ENCODE measurements at regions not wholly inside any gene's neighbourhood (a gene's known extent, or its start where the extent isn't known, plus 50 kb on each side); places are given as distances from the start of the nearest gene placed in this dataset.
"Not testable (repeated sequence)": the region's sequence is repeated elsewhere in the genome, so short reads cannot be mapped to it uniquely, and the experiment has no call there.

- TF ChIP-seq ZNF384 (IDR thresholded peaks at IDR 0.05) = no peak
- no peak for TF ChIP-seq SUZ12 (IDR thresholded peaks at IDR 0.05)
- no peak for TF ChIP-seq LEF1 (IDR thresholded peaks at IDR 0.05; ENCODE audit: borderline replicate concordance)
- TF ChIP-seq PKNOX1 (IDR thresholded peaks at IDR 0.05) = no peak
- no peak for TF ChIP-seq FOXK2 (IDR thresholded peaks at IDR 0.05)
- no peak for TF ChIP-seq L3MBTL2 (conservative IDR thresholded peaks at IDR 0.05)
- TF ChIP-seq NFRKB (IDR thresholded peaks at IDR 0.05) = no peak
- no peak for TF ChIP-seq SP1 (IDR thresholded peaks at IDR 0.05)
- TF ChIP-seq CTBP1 (IDR thresholded peaks at IDR 0.05; ENCODE audit: borderline replicate concordance) = no peak
- no peak for TF ChIP-seq FOXA1 (IDR thresholded peaks at IDR 0.05)
- TF ChIP-seq BHLHE40 (IDR thresholded peaks at IDR 0.05; ENCODE audit: borderline replicate concordance) = no peak
- TF ChIP-seq ELF4 (IDR thresholded peaks at IDR 0.05) = no peak
- TF ChIP-seq FOXM1 (IDR thresholded peaks at IDR 0.05; ENCODE audit: borderline replicate concordance) = no peak
- TF ChIP-seq ARNT (IDR thresholded peaks at IDR 0.05) = no peak
- TF ChIP-seq HDGF (IDR thresholded peaks at IDR 0.05; ENCODE audit: borderline replicate concordance) = no peak
- no peak for TF ChIP-seq TARDBP (IDR thresholded peaks at IDR 0.05)
- ChIA-PET CTCF (no interaction called here), POLR2A (no interaction called here)
- DNase-seq (ENCODE audit: extremely low spot score) = no peak
These were observed 79.9 kb upstream of the NDUFV2 start for GRCh38 chr18:9022397-9023155.

- DNase-seq (ENCODE audit: extremely low spot score); POLR2A ChIA-PET: not testable (repeated sequence)
- CTCF ChIA-PET = interaction anchor here (0.6 kb wide), 1 partner anchor 9 kb away, joined by 3 read pairs; no protein-coding TSS in a partner anchor
These were observed 78.4 kb upstream of the NDUFV2 start for GRCh38 chr18:9024031-9024646.

GRCh38 chr18:9025091-9025838, 77.2 kb upstream of the NDUFV2 start:
- POLR2A ChIA-PET = no interaction called here

GRCh38 chr18:9029131-9029530, 73.4 kb upstream of the NDUFV2 start:
- TF ChIP-seq L3MBTL2 (conservative IDR thresholded peaks at IDR 0.05) (no peak), ELF4 (IDR thresholded peaks at IDR 0.05) (no peak), NFRKB (IDR thresholded peaks at IDR 0.05) (no peak), TARDBP (IDR thresholded peaks at IDR 0.05) (no peak), CTBP1 (IDR thresholded peaks at IDR 0.05; ENCODE audit: borderline replicate concordance) (no peak), FOXA1 (IDR thresholded peaks at IDR 0.05) (no peak), BHLHE40 (IDR thresholded peaks at IDR 0.05; ENCODE audit: borderline replicate concordance) (no peak), FOXM1 (IDR thresholded peaks at IDR 0.05; ENCODE audit: borderline replicate concordance) (no peak), FOXK2 (IDR thresholded peaks at IDR 0.05) (no peak), ARNT (IDR thresholded peaks at IDR 0.05) (no peak), SUZ12 (IDR thresholded peaks at IDR 0.05) (no peak), PKNOX1 (IDR thresholded peaks at IDR 0.05) (no peak)
- CTCF ChIA-PET = no interaction called here
- POLR2A ChIA-PET = no interaction called here
- DNase-seq (ENCODE audit: extremely low spot score) = no peak

More at GRCh38 chr18:9025091-9025838, 77.2 kb upstream of the NDUFV2 start:
- no peak for TF ChIP-seq ELF4 (IDR thresholded peaks at IDR 0.05)
- no peak for TF ChIP-seq HDGF (IDR thresholded peaks at IDR 0.05; ENCODE audit: borderline replicate concordance)
- TF ChIP-seq LEF1 (IDR thresholded peaks at IDR 0.05; ENCODE audit: borderline replicate concordance) = no peak
- no peak for TF ChIP-seq SP1 (IDR thresholded peaks at IDR 0.05)
- no peak for TF ChIP-seq FOXK2 (IDR thresholded peaks at IDR 0.05)
- no peak for TF ChIP-seq L3MBTL2 (conservative IDR thresholded peaks at IDR 0.05)
- no peak for TF ChIP-seq FOXM1 (IDR thresholded peaks at IDR 0.05; ENCODE audit: borderline replicate concordance)
- TF ChIP-seq FOXA1 (IDR thresholded peaks at IDR 0.05) = no peak
- no peak for TF ChIP-seq SUZ12 (IDR thresholded peaks at IDR 0.05)
- TF ChIP-seq NFRKB (IDR thresholded peaks at IDR 0.05) = no peak
- no peak for TF ChIP-seq ARNT (IDR thresholded peaks at IDR 0.05)
- TF ChIP-seq ZNF384 (IDR thresholded peaks at IDR 0.05) = no peak
- TF ChIP-seq CTBP1 (IDR thresholded peaks at IDR 0.05; ENCODE audit: borderline replicate concordance) = no peak
- no peak for TF ChIP-seq PKNOX1 (IDR thresholded peaks at IDR 0.05)
- TF ChIP-seq BHLHE40 (IDR thresholded peaks at IDR 0.05; ENCODE audit: borderline replicate concordance) = no peak
- TF ChIP-seq TARDBP (IDR thresholded peaks at IDR 0.05) = no peak
- CTCF ChIA-PET = no interaction called here
- DNase-seq (ENCODE audit: extremely low spot score) = no peak

- CTCF ChIA-PET = no interaction called here
- POLR2A ChIA-PET = no interaction called here
These were observed 70.0 kb upstream of the NDUFV2 start for GRCh38 chr18:9032519-9032918.

More at GRCh38 chr18:9032519-9032918, 70.0 kb upstream of the NDUFV2 start:
- DNase-seq (ENCODE audit: extremely low spot score) = no peak
- no peak for TF ChIP-seq FOXM1 (IDR thresholded peaks at IDR 0.05; ENCODE audit: borderline replicate concordance)
- no peak for TF ChIP-seq HDGF (IDR thresholded peaks at IDR 0.05; ENCODE audit: borderline replicate concordance)
- no peak for TF ChIP-seq LEF1 (IDR thresholded peaks at IDR 0.05; ENCODE audit: borderline replicate concordance)
- no peak for TF ChIP-seq SP1 (IDR thresholded peaks at IDR 0.05)
- no peak for TF ChIP-seq ARNT (IDR thresholded peaks at IDR 0.05)
